Endothelial cell of umbilical vein (primary cell): ENCODE measurements at regions not wholly inside any gene's neighbourhood (a gene's known extent, or its start where the extent isn't known, plus 50 kb on each side); places are given as distances from the start of the nearest gene placed in this dataset.

ENCODE experiments used
- BruUV-seq: library from RNA; stranded (reverse); fragments of 400-500 nt; replicated peaks from 2 replicates; lab custom pipeline; 2021; lab: Mats Ljungman, UMichigan
- CTCF ChIA-PET: fragments of 300-600, 350-600 bp; sonication (Branson Sonifier 250); formaldehyde crosslinking; loops from one replicate; lab custom pipeline; 2021; ENCODE audit warnings: antibody characterized with exemption, inconsistent platforms; lab: Charles Lee
- POLR2A ChIA-PET: fragments of 300-600, 350-600 bp; sonication (Branson Sonifier 250); formaldehyde crosslinking; loops from one replicate; lab custom pipeline; 2021; ENCODE audit warnings: antibody characterized with exemption, inconsistent platforms; lab: Charles Lee
- DNase-seq: peaks from one replicate; pipeline ENCODE4 v3.0.0-alpha.2; 2011; ENCODE audit warnings: low read depth, low spot score
- FAIRE-seq: peaks from 2 replicates; lab custom pipeline; 2011; peaks lifted over from hg19 to GRCh38; lab: Jason Lieb, UNC
- H2AFZ ChIP-seq: 2 replicates; pipeline ENCODE4 v1.6.0; 2012; ENCODE audit warnings: low read depth, low read length, control low read depth, inconsistent platforms
- H3K27ac ChIP-seq: 2 replicates; pipeline ENCODE4 v1.5.1; 2011; ENCODE audit warnings: low read depth, mild to moderate bottlenecking, control low read depth, low read length, moderate library complexity; ENCODE audit not compliant: insufficient read depth
- H3K27me3 ChIP-seq, 2 experiments: 2 replicates each; pipeline versions ENCODE4 v1.6.0 to v1.6.1; 2011; ENCODE audit warnings: low read length in 2 of 2, mixed read lengths in 1 of 2; ENCODE audit not compliant: control insufficient read depth in 2 of 2, insufficient read depth in 2 of 2
- H3K36me3 ChIP-seq, 2 experiments: 2 replicates in 1 of 2; 3 replicates in 1 of 2; pipeline ENCODE4 v1.5.1; 2011; ENCODE audit warnings: low read length in 2 of 2, mild to moderate bottlenecking in 1 of 2, moderate library complexity in 1 of 2; ENCODE audit not compliant: control insufficient read depth in 2 of 2, insufficient read depth in 2 of 2; ENCODE audit errors: extremely low read depth in 1 of 2
- H3K4me1 ChIP-seq: 3 replicates; pipeline ENCODE4 v1.5.1; 2011; ENCODE audit warnings: mild to moderate bottlenecking, low read length; ENCODE audit not compliant: control insufficient read depth, insufficient read depth; ENCODE audit errors: extremely low read depth
- H3K4me2 ChIP-seq: 2 replicates; pipeline ENCODE4 v1.6.1; 2011; ENCODE audit warnings: low read length, control low read depth, mixed read lengths; ENCODE audit not compliant: insufficient read depth
- H3K4me3 ChIP-seq, 3 experiments: fragments of 200-600 bp in 1 of 3; sonication (generic), shearing (Covaris generic) in 1 of 3; replicated peaks in 1 of 3; 2 replicates each; pipeline ENCODE4 v1.5.1; 2011 to 2016; ENCODE audit warnings: control low read depth in 3 of 3, low read length in 3 of 3, mild to moderate bottlenecking in 2 of 3, inconsistent platforms in 1 of 3, low read depth in 1 of 3, moderate library complexity in 1 of 3; ENCODE audit not compliant: insufficient read depth in 1 of 3
- H3K79me2 ChIP-seq: 2 replicates; pipeline ENCODE4 v1.6.0; 2012; ENCODE audit warnings: low read length, inconsistent platforms; ENCODE audit not compliant: control insufficient read depth, insufficient read depth
- H3K9ac ChIP-seq: replicated peaks from 2 replicates; pipeline ENCODE3; 2011; ENCODE audit warnings: low read length, control low read depth; ENCODE audit not compliant: insufficient read depth; ENCODE audit errors: extremely low read depth
- H3K9me1 ChIP-seq: replicated peaks from 3 replicates; pipeline ENCODE4 v1.6.0; 2011; ENCODE audit warnings: mild to moderate bottlenecking, low read length; ENCODE audit not compliant: control insufficient read depth, insufficient read depth; ENCODE audit errors: extremely low read depth
- H3K9me3 ChIP-seq: replicated peaks from 2 replicates; pipeline ENCODE4 v1.5.1; 2012; ENCODE audit warnings: low read length, inconsistent platforms; ENCODE audit not compliant: control insufficient read depth, insufficient read depth
- H4K20me1 ChIP-seq: replicated peaks from 2 replicates; pipeline ENCODE3; 2011; ENCODE audit warnings: mild to moderate bottlenecking, low read length; ENCODE audit not compliant: control insufficient read depth, insufficient read depth; ENCODE audit errors: extremely low read depth
- CTCF ChIP-seq, 2 donors: IDR thresholded peaks; 1 replicate in 1 of 2; 2 replicates in 1 of 2; pipeline ENCODE4 v1.5.1; 2011; ENCODE audit warnings: low read length in 2 of 2, mild to moderate bottlenecking in 2 of 2, moderate library complexity in 2 of 2, control low read depth in 1 of 2, inconsistent platforms in 1 of 2, low read depth in 1 of 2; ENCODE audit not compliant: insufficient read depth in 1 of 2; ENCODE audit errors: extremely low read depth in 1 of 2
- EZH2 ChIP-seq: IDR thresholded peaks from 2 replicates; pipeline ENCODE4 v1.6.1; 2012; ENCODE audit warnings: borderline replicate concordance, low read depth, mild to moderate bottlenecking, moderate library complexity, low read length, inconsistent platforms; ENCODE audit not compliant: severe bottlenecking
- FOS ChIP-seq: IDR thresholded peaks from 2 replicates; pipeline ENCODE4 v1.6.1; 2011; ENCODE audit warnings: mild to moderate bottlenecking, low read length, moderate library complexity, borderline replicate concordance; ENCODE audit not compliant: insufficient read depth
- GATA2 ChIP-seq: IDR thresholded peaks from 2 replicates; pipeline ENCODE4 v1.7.0; 2011; ENCODE audit warnings: low read depth, mild to moderate bottlenecking, moderate library complexity, mixed read lengths, low read length; ENCODE audit not compliant: insufficient read length, insufficient read depth
- JUN ChIP-seq: IDR thresholded peaks from 2 replicates; pipeline ENCODE4 v1.6.1; 2011; ENCODE audit warnings: borderline replicate concordance, low read depth; ENCODE audit not compliant: insufficient read length, insufficient read depth
- MYC ChIP-seq: IDR thresholded peaks from one replicate; pipeline ENCODE4 v1.6.1; 2011; ENCODE audit warnings: mild to moderate bottlenecking, low read depth, low read length
- POLR2A ChIP-seq: IDR thresholded peaks from 2 replicates; pipeline ENCODE4 v1.6.1; 2012; ENCODE audit warnings: low read depth, mild to moderate bottlenecking, control low read depth, low read length
- POLR2AphosphoS5 ChIP-seq: IDR thresholded peaks from 2 replicates; pipeline ENCODE4 v1.6.1; 2012; ENCODE audit warnings: low read depth, mild to moderate bottlenecking, control low read depth, low read length, moderate library complexity; ENCODE audit not compliant: insufficient read depth
- dilution Hi-C: fragments of 300-500 bp; cut with MboI; formaldehyde crosslinking; loops from one replicate; pipeline ENCODE4 v1.15.0; 2019; ENCODE audit warnings: low sequenced_read_pairs; ENCODE audit not compliant: extremely low pct_ligation_motif_present
- intact Hi-C: fragments of 100-400 bp; cut with micrococcal nuclease; formaldehyde crosslinking; loops from one replicate; pipeline ENCODE4 v1.10.0; 2022
- TF ChIP-seq, protein P1 (sequence below): IDR thresholded peaks from 2 replicates; pipeline ENCODE4 v1.6.1; 2011; ENCODE audit not compliant: insufficient read depth, insufficient read length

GRCh38 chr13:88068975-88069374 lies 397.8 kb downstream of the SLITRK5 start:
- no peak overlapping the region for H3K27ac ChIP-seq
- no peaks in the 10 kb centered on the region for H3K36me3 ChIP-seq
- dilution Hi-C loops: no loop called here
- no peak overlapping the region for H3K9ac ChIP-seq
- peaks cover 4% of the 10 kb centered on the region for H3K9me3 ChIP-seq
- H3K9me1 ChIP-seq: no peaks in the 10 kb centered on the region
- BruUV-seq: no TSS peak
- intact Hi-C loops: no loop called here
- no peaks in the 10 kb centered on the region for H3K79me2 ChIP-seq
- DNase-seq (no peak), FAIRE-seq (no peak)
- ChIA-PET CTCF (no interaction called here), POLR2A (no interaction called here)
- H4K20me1 ChIP-seq: no peaks in the 10 kb centered on the region
- H3K27me3 ChIP-seq: no peaks in the 10 kb centered on the region
- TF ChIP-seq POLR2AphosphoS5: no peak
- no peak for TF ChIP-seq POLR2A
- TF ChIP-seq, protein P1, sequence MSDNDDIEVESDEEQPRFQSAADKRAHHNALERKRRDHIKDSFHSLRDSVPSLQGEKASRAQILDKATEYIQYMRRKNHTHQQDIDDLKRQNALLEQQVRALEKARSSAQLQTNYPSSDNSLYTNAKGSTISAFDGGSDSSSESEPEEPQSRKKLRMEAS: no peak
- no peak for TF ChIP-seq MYC
- no peak for TF ChIP-seq FOS
- no peak for TF ChIP-seq GATA2
- no peak for TF ChIP-seq EZH2
- no peak for TF ChIP-seq CTCF (IDR thresholded peaks at IDR 0.05; ENCODE audit: extremely low read depth in 1 of 2, insufficient read depth in 1 of 2, low read depth in 1 of 2, low read length in 2 of 2)
- TF ChIP-seq JUN: no peak
- H3K4me2 ChIP-seq: no peak overlapping the region
- H2AFZ ChIP-seq: no peak overlapping the region
- no peaks in the 10 kb centered on the region for H3K4me1 ChIP-seq
- H3K4me3 ChIP-seq: no peak overlapping the region
